GM06990 (cell line): ENCODE measurements at regions not wholly inside any gene's neighbourhood (a gene's known extent, or its start where the extent isn't known, plus 50 kb on each side); places are given as distances from the start of the nearest gene placed in this dataset.
A peak's percentile ranks its signal among the peaks of the same experiment; 100 is the strongest.

Experiments used
- DNase-seq: peaks from one replicate; pipeline ENCODE4 v3.0.0-alpha.2; 2011; ENCODE audit not compliant: insufficient read length; ENCODE audit errors: extremely low read depth
- H3K27me3 ChIP-seq: replicated peaks from 2 replicates; pipeline ENCODE4 v1.6.0; 2011; ENCODE audit warnings: low read length; ENCODE audit not compliant: control insufficient read depth, insufficient read depth
- H3K36me3 ChIP-seq: 2 replicates; pipeline ENCODE4 v1.5.1; 2011; ENCODE audit warnings: low read length; ENCODE audit not compliant: control insufficient read depth, insufficient read depth
- H3K4me3 ChIP-seq: replicated peaks from 2 replicates; pipeline ENCODE4 v1.5.1; 2011; ENCODE audit warnings: low read depth, mild to moderate bottlenecking, control low read depth, low read length
- CTCF ChIP-seq: IDR thresholded peaks from 2 replicates; pipeline ENCODE4 v1.5.1; 2011; ENCODE audit warnings: low read length, control low read depth, mild to moderate bottlenecking, inconsistent platforms; ENCODE audit not compliant: insufficient read depth, poor library complexity, severe bottlenecking

- DNase-seq: no peak
- Histone ChIP-seq H3K4me3 (no peak overlapping the region), H3K27me3 (no peaks in the 10 kb centered on the region), H3K36me3 (no peaks in the 10 kb centered on the region)
- no peak for TF ChIP-seq CTCF
These were observed 55.7 kb downstream of the CXCR4 start for GRCh38 chr2:136062066-136062837.

- H3K4me3 ChIP-seq: no peak overlapping the region
- no peaks in the 10 kb centered on the region for H3K36me3 ChIP-seq
- no peaks in the 10 kb centered on the region for H3K27me3 ChIP-seq
- TF ChIP-seq CTCF: no peak
- no peak for DNase-seq
These were observed 57.5 kb downstream of the CXCR4 start for GRCh38 chr2:136060416-136060815.

- H3K4me3 ChIP-seq: no peak overlapping the region
- DNase-seq: peak; percentile 71
- H3K27me3 ChIP-seq: no peaks in the 10 kb centered on the region
- no peaks in the 10 kb centered on the region for H3K36me3 ChIP-seq
- TF ChIP-seq CTCF: no peak
These were observed 58.9 kb downstream of the CXCR4 start for GRCh38 chr2:136059036-136059472.

GRCh38 chr2:136058262-136058661, 59.7 kb downstream of the CXCR4 start:
- H3K36me3 ChIP-seq: no peaks in the 10 kb centered on the region
- no peak for TF ChIP-seq CTCF
- no peaks in the 10 kb centered on the region for H3K27me3 ChIP-seq
- H3K4me3 ChIP-seq: no peak overlapping the region
- DNase-seq: no peak

GRCh38 chr2:136057802-136058140, 60.2 kb downstream of the CXCR4 start:
- no peaks in the 10 kb centered on the region for H3K36me3 ChIP-seq
- TF ChIP-seq CTCF: no peak
- DNase-seq: no peak
- no peak overlapping the region for H3K4me3 ChIP-seq
- no peaks in the 10 kb centered on the region for H3K27me3 ChIP-seq
